Parathyroid adenoma (tissue), 2 donors: ENCODE measurements at regions not wholly inside any gene's neighbourhood (a gene's known extent, or its start where the extent isn't known, plus 50 kb on each side); places are given as distances from the start of the nearest gene placed in this dataset.

ENCODE experiments used
- H2AFZ ChIP-seq: fragments of 300-600 bp; sonication (generic); one replicate; pipeline ENCODE4 v1.7.0; 2017; ENCODE audit warnings: antibody characterized with exemption, mild to moderate bottlenecking
- H3K27ac ChIP-seq: fragments of 300-600 bp; sonication (generic); one replicate; pipeline ENCODE4 v1.7.0; 2017
- H3K27me3 ChIP-seq: fragments of 300-600 bp; sonication (generic); one replicate; pipeline ENCODE4 v1.7.0; 2017; ENCODE audit warnings: low read length; ENCODE audit not compliant: control insufficient read depth, insufficient read depth
- H3K36me3 ChIP-seq: fragments of 300-600 bp; sonication (generic); one replicate; pipeline ENCODE4 v1.7.0; 2017; ENCODE audit warnings: low read length; ENCODE audit not compliant: control insufficient read depth, insufficient read depth
- H3K4me1 ChIP-seq: fragments of 300-600 bp; sonication (generic); one replicate; pipeline ENCODE4 v1.7.0; 2017; ENCODE audit warnings: control low read depth
- H3K4me2 ChIP-seq: fragments of 300-600 bp; sonication (generic); one replicate; pipeline ENCODE4 v1.7.0; 2017; ENCODE audit warnings: low read length
- H3K4me3 ChIP-seq: fragments of 300-600 bp; sonication (generic); one replicate; pipeline ENCODE4 v1.7.0; 2017; ENCODE audit warnings: low read depth, low read length
- H3K79me2 ChIP-seq: fragments of 300-600 bp; sonication (generic); one replicate; pipeline ENCODE4 v1.7.0; 2017; ENCODE audit warnings: control low read depth
- H3K9ac ChIP-seq: fragments of 300-600 bp; sonication (generic); one replicate; pipeline ENCODE4 v1.7.0; 2017; ENCODE audit warnings: mild to moderate bottlenecking
- H3K9me3 ChIP-seq: fragments of 300-600 bp; sonication (generic); one replicate; pipeline ENCODE4 v1.7.0; 2017; ENCODE audit warnings: low read length; ENCODE audit not compliant: control insufficient read depth
- TF ChIP-seq, protein P1 (sequence below): fragments of 300-600 bp; sonication (generic); IDR thresholded peaks from one replicate; pipeline ENCODE4 v1.7.0; 2017; ENCODE audit warnings: antibody characterized with exemption, mild to moderate bottlenecking
- donor health status: primary hyperparathyroidism.

DNA sequence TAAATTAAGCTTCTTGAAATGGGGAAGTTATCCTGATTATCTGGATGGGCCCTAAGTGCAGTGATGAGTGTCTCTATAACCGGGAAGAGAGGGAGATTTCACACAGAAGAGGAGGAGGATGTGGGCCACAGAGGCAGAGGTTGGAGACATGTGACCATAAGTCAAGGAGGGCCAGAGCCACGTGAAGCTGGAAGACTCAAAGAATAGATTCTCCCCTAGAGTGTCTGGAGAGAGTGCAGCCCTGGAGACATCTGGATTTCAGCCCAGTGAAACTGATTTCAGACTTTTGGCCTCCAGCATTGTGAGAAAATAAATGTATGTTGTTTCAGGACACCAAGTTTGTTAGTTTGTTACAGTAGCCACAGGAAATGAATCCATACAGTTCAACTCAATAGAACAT is 442.9 kb downstream of the NTRK2 start:
- no peak overlapping the region for H2AFZ ChIP-seq
- TF ChIP-seq, protein P1, sequence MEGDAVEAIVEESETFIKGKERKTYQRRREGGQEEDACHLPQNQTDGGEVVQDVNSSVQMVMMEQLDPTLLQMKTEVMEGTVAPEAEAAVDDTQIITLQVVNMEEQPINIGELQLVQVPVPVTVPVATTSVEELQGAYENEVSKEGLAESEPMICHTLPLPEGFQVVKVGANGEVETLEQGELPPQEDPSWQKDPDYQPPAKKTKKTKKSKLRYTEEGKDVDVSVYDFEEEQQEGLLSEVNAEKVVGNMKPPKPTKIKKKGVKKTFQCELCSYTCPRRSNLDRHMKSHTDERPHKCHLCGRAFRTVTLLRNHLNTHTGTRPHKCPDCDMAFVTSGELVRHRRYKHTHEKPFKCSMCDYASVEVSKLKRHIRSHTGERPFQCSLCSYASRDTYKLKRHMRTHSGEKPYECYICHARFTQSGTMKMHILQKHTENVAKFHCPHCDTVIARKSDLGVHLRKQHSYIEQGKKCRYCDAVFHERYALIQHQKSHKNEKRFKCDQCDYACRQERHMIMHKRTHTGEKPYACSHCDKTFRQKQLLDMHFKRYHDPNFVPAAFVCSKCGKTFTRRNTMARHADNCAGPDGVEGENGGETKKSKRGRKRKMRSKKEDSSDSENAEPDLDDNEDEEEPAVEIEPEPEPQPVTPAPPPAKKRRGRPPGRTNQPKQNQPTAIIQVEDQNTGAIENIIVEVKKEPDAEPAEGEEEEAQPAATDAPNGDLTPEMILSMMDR: no peak

DNA sequence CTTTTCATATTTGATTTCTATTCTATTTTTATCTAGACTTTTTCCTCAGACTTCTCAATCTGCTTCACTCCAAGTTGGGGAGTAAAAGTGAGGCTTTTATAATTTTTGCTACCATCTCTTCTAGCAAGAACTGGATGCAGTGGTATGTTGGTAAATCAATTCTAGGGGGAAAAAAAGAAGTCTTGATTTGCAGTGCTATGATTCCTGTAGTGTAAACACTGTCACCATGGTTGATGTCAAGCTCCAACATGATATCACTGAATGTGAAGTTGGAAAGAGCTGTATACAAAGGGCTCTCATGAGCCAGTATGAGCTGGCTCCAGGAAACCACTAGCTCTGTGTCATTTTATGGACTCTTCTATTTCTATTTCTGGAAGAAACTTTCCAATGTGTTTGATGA is 439.2 kb downstream of the NTRK2 start:
- Histone ChIP-seq H2AFZ (no peak overlapping the region), H3K9ac (no peak overlapping the region), H3K4me1 (no peaks in the 10 kb centered on the region), H3K4me2 (no peak overlapping the region), H3K4me3 (no peak overlapping the region), H3K36me3 (no peaks in the 10 kb centered on the region), H3K27ac (no peak overlapping the region), H3K9me3 (no peaks in the 10 kb centered on the region), H3K79me2 (no peaks in the 10 kb centered on the region), H3K27me3 (no peaks in the 10 kb centered on the region)
- TF ChIP-seq, protein P1: no peak

More for the DNA sequence above, 442.9 kb downstream of the NTRK2 start:
- no peaks in the 10 kb centered on the region for H3K9me3 ChIP-seq
- H3K27me3 ChIP-seq: no peaks in the 10 kb centered on the region
- H3K4me2 ChIP-seq: no peak overlapping the region
- H3K79me2 ChIP-seq: no peaks in the 10 kb centered on the region
- no peak overlapping the region for H3K27ac ChIP-seq
- no peak overlapping the region for H3K4me3 ChIP-seq
- H3K36me3 ChIP-seq: no peaks in the 10 kb centered on the region
- H3K9ac ChIP-seq: no peak overlapping the region
- no peaks in the 10 kb centered on the region for H3K4me1 ChIP-seq

DNA sequence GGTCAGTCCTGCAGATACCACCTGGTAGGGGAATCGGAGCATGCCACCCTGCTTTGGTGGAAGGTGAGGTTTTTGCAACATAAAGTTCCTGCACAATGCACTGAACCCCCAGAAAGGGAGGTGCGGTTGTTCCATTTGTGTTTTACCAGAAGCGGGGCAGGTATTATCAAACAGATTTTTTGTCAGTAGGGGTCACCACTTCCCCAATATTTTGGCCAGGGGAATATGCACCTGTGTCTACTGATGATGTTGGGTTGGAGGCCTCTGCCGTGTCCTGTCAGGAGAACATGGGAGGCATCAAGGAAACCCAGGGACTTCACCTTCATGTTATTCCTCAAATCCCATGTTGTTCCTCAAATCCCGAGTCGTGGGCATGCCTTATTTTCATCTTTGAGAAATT is 438.7 kb downstream of the NTRK2 start:
- TF ChIP-seq, protein P1: no peak
- no peak overlapping the region for H3K9ac ChIP-seq
- no peaks in the 10 kb centered on the region for H3K79me2 ChIP-seq

DNA sequence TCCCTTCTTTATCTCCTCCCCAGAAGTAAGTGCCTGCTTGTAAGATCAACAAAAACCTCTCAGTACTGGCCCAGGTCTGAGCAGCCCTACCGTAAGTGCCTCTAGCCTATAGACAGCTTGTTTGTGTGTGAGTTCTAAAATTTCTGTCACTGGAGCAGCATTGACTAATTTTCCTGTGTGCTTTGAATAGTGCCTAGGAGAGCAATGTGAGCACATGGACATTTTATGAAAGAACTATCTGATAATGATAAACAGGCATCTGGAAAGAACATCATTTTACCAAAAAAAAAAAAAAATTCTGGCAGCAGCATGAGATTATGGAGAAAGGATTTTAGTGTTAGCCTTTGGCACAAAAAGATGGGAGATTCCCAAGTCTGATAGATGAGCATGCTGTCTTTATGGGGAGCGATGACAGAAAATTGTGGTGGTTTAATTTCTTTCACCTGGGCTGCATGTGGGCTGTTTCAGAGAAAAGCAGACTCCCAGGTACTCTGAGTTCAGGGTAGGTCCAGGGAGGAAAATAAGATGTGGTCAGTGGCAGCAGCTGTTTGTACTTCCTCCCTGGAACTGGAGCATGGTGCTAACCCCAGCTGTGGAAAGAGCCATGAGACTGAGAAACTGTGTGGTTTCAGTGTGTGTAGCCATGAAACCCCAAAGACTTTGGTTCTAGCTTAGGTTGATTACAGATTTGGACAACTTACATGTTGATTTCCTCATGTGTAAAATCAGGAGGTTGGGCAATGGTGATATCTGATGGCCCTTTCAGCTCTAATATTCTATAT is 419.9 kb downstream of the NTRK2 start:
- no peaks in the 10 kb centered on the region for H3K9me3 ChIP-seq

More for the DNA sequence above, 438.7 kb downstream of the NTRK2 start:
- H3K36me3 ChIP-seq: no peaks in the 10 kb centered on the region
- H3K4me1 ChIP-seq: no peaks in the 10 kb centered on the region
- no peak overlapping the region for H3K4me2 ChIP-seq
- H3K9me3 ChIP-seq: no peaks in the 10 kb centered on the region
- H3K4me3 ChIP-seq: no peak overlapping the region
- H2AFZ ChIP-seq: no peak overlapping the region
- H3K27ac ChIP-seq: no peak overlapping the region
- no peaks in the 10 kb centered on the region for H3K27me3 ChIP-seq

More for the DNA sequence above, 419.9 kb downstream of the NTRK2 start:
- no peak overlapping the region for H3K4me2 ChIP-seq
- H3K4me1 ChIP-seq: no peaks in the 10 kb centered on the region
- H3K79me2 ChIP-seq: no peaks in the 10 kb centered on the region
- H3K27ac ChIP-seq: no peak overlapping the region
- H3K36me3 ChIP-seq: no peaks in the 10 kb centered on the region
- no peaks in the 10 kb centered on the region for H3K27me3 ChIP-seq
- H3K9ac ChIP-seq: no peak overlapping the region
- H3K4me3 ChIP-seq: no peak overlapping the region
- TF ChIP-seq, protein P1: no peak
- no peak overlapping the region for H2AFZ ChIP-seq
